SK-N-MC (cell line): ENCODE measurements at regions not wholly inside any gene's neighbourhood (a gene's known extent, or its start where the extent isn't known, plus 50 kb on each side); places are given as distances from the start of the nearest gene placed in this dataset.
A peak's percentile ranks its signal among the peaks of the same experiment; 100 is the strongest.
"Not testable (repeated sequence)": the region's sequence is repeated elsewhere in the genome, so short reads cannot be mapped to it uniquely, and the experiment has no call there.

Experiments used
- DNase-seq: peaks from one replicate; pipeline ENCODE4 v3.0.0-alpha.2; 2011; ENCODE audit warnings: low read depth, low spot score
- H3K27ac ChIP-seq: fragments of 200-600 bp; sonication (generic); 2 replicates; pipeline ENCODE4 v1.5.1; 2016; ENCODE audit warnings: mixed run types
- H3K36me3 ChIP-seq: fragments of 200-600 bp; sonication (generic); 2 replicates; pipeline ENCODE4 v1.6.1; 2017; ENCODE audit warnings: antibody characterized with exemption, low read length, mixed read lengths; ENCODE audit not compliant: insufficient read depth
- H3K4me3 ChIP-seq: fragments of 200-600 bp; sonication (generic); 2 replicates; pipeline ENCODE4 v1.5.1; 2016
- H3K9ac ChIP-seq: fragments of 200-600 bp; sonication (generic); 2 replicates; pipeline ENCODE4 v1.8.0; 2017; ENCODE audit warnings: mixed run types, mixed read lengths; ENCODE audit not compliant: insufficient read length
- H3K9me3 ChIP-seq: fragments of 200-600 bp; sonication (generic); 2 replicates; pipeline ENCODE4 v1.6.1; 2017; ENCODE audit warnings: low read depth, mild to moderate bottlenecking, antibody characterized with exemption, low read length, moderate library complexity, mixed read lengths
- EZH2 ChIP-seq: fragments of 200-600 bp; sonication (generic); IDR thresholded peaks from one replicate; pipeline ENCODE4 v1.6.1; 2017; ENCODE audit warnings: antibody characterized with exemption
- FOXP2 ChIP-seq: optimal IDR thresholded peaks from 2 replicates; pipeline ENCODE3; 2011; ENCODE audit warnings: mild to moderate bottlenecking, moderate library complexity; ENCODE audit not compliant: insufficient read depth; ENCODE audit errors: extremely low read length, control extremely low read depth
- POLR2AphosphoS5 ChIP-seq: IDR thresholded peaks from 2 replicates; pipeline ENCODE4 v1.6.1; 2012; ENCODE audit warnings: mild to moderate bottlenecking, low read depth, low read length, borderline replicate concordance

DNA sequence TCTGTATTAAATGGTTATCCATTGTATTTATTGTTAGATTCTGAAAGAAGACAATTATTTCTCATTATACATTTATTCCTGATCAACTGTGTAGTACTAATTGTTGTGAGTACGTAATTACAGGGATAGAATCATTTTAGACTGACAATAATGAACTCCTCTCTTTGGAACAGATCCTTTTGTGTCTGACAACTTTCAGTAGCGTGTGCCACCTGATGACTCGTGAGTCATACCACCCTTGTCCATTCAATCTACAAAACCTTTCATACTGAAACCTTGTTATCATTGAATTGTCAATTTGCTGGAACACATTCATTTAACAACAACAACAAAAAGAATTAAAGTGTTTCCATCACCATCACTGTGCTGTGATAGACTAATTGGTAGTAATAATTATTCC lies 602.7 kb upstream of the PCDH7 start:
- no peaks in the 10 kb centered on the region for H3K36me3 ChIP-seq
- no peaks in the 10 kb centered on the region for H3K9me3 ChIP-seq
- no peak overlapping the region for H3K27ac ChIP-seq
- no peak overlapping the region for H3K9ac ChIP-seq
- no peak for DNase-seq
- H3K4me3 ChIP-seq = no peak overlapping the region
- TF ChIP-seq EZH2 (no peak), FOXP2 (no peak)

GRCh38 chr4:30122711-30123110 lies 597.5 kb upstream of the PCDH7 start:
- H3K27ac ChIP-seq = no peak overlapping the region
- H3K4me3 ChIP-seq = no peak overlapping the region
- no peaks in the 10 kb centered on the region for H3K36me3 ChIP-seq
- no peaks in the 10 kb centered on the region for H3K9me3 ChIP-seq
- TF ChIP-seq FOXP2 = no peak
- TF ChIP-seq EZH2 = no peak
- no peak overlapping the region for H3K9ac ChIP-seq
- no peak for DNase-seq

- DNase-seq, H3K4me3 ChIP-seq, H3K27ac ChIP-seq, H3K36me3 ChIP-seq, H3K9me3 ChIP-seq, H3K9ac ChIP-seq: not testable (repeated sequence)
Measured at GRCh38 chr4:30124621-30125020, 595.5 kb upstream of the PCDH7 start.

DNA sequence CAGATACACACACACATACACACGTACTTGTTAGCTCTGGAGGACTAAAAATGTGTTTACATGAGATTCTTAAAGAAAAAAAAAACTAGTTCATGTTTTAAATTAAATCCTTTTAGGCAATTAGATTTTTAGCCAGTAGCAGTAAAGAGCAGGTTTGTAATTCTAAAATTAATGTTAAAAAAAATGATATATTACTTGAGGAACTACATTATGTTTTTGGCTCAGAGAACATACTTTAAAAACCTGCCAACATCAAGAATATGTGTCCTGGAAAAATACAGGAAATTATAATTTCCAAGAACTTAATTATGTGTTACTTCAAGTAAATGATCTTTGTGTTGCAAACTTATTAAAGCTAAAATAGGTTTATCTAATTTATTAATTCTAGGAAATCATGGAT lies 594.3 kb upstream of the PCDH7 start:
- peak overlapping the region; percentile 74 for H3K27ac ChIP-seq
- DNase-seq = no peak
- H3K36me3 ChIP-seq = no peaks in the 10 kb centered on the region
- no peaks in the 10 kb centered on the region for H3K9me3 ChIP-seq
- peak overlapping the region; percentile 15; the same call in 1 of the 2 replicates for H3K4me3 ChIP-seq
- peak overlapping the region; percentile 59 for H3K9ac ChIP-seq
- TF ChIP-seq POLR2AphosphoS5 (no peak), FOXP2 (no peak), EZH2 (no peak)

GRCh38 chr4:30126351-30126750 lies 593.8 kb upstream of the PCDH7 start:
- Histone ChIP-seq H3K9me3 (no peaks in the 10 kb centered on the region), H3K27ac (no peak overlapping the region), H3K9ac (no peak overlapping the region), H3K4me3 (no peak overlapping the region), H3K36me3 (no peaks in the 10 kb centered on the region)
- no peak for DNase-seq
- TF ChIP-seq EZH2 (no peak), FOXP2 (no peak), POLR2AphosphoS5 (no peak)

- H3K27ac ChIP-seq = not testable (repeated sequence)
Measured at GRCh38 chr4:30148828-30149227, 571.3 kb upstream of the PCDH7 start.

DNA sequence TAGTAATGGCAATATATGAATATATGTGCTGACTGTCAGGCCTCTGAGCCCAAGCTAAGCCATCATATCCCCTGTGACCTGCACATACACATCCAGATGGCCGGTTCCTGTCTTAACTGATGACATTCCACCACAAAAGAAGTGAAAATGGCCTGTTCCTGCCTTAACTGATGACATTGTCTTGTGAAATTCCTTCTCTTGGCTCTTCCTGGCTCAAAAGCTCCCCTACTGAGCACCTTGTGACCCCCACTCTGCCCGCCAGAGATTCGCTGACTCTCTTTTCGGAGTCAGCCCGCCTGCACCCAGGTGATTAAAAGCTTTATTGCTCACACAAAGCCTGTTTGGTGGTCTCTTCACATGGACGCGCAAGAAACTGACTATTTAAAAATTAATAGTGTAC lies 570.6 kb upstream of the PCDH7 start:
- H3K36me3 ChIP-seq, H3K27ac ChIP-seq, H3K9ac ChIP-seq, H3K4me3 ChIP-seq, DNase-seq, H3K9me3 ChIP-seq: not testable (repeated sequence)

More at GRCh38 chr4:30148828-30149227, 571.3 kb upstream of the PCDH7 start:
- H3K9me3 ChIP-seq, H3K36me3 ChIP-seq, H3K9ac ChIP-seq, H3K4me3 ChIP-seq, DNase-seq: not testable (repeated sequence)

DNA sequence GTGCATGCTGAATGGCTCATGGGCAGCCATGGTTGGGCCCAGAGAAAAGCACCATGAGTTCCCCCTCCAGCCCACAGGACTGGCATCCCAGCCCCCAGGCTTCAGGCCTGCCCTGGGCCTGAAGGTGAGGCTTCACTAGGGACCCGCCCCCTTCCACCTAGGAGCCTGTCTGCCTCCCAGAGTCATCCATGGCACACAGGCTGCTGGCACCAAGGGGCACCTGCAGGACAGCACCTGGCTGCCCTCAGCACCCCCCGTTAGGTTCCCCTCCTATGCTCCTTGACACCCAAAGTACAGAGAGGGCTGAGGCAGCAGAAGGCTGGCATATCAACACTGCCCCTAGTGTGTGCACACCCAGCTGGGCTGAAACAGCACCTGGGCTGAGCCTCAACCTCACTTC lies 566.7 kb upstream of the PCDH7 start:
- TF ChIP-seq FOXP2 (no peak), EZH2 (no peak), POLR2AphosphoS5 (no peak)
- no peaks in the 10 kb centered on the region for H3K36me3 ChIP-seq
- H3K9me3 ChIP-seq = no peaks in the 10 kb centered on the region
- DNase-seq = no peak
- H3K9ac ChIP-seq = no peak overlapping the region
- no peak overlapping the region for H3K27ac ChIP-seq
- H3K4me3 ChIP-seq = no peak overlapping the region

DNA sequence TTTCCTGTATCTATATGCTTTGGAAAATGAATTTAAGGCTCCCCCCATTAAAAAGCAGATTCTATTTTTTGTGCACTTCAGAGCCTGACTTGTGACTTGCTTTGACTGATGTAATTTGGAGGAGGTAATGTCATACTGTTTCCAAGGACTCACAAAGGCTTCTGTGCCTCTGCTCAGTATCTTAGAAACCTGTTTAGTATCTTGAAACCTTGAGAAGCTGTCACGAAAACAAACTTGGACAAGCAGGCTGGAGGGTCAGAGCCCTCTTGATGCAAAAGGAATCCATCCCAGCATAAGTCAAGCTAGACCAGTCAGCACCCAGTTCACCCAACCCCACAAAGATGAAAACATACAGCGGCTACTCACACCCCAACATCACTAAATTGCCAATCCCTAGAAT lies 560.0 kb upstream of the PCDH7 start:
- TF ChIP-seq FOXP2 (no peak), EZH2 (no peak), POLR2AphosphoS5 (no peak)
- no peak for DNase-seq
- H3K4me3 ChIP-seq = no peak overlapping the region
- no peak overlapping the region for H3K9ac ChIP-seq
- H3K9me3 ChIP-seq = no peaks in the 10 kb centered on the region
- H3K27ac ChIP-seq = no peak overlapping the region
- no peaks in the 10 kb centered on the region for H3K36me3 ChIP-seq

- Histone ChIP-seq H3K4me3 (no peak overlapping the region), H3K36me3 (no peaks in the 10 kb centered on the region), H3K9ac (no peak overlapping the region), H3K27ac (no peak overlapping the region), H3K9me3 (no peaks in the 10 kb centered on the region)
- TF ChIP-seq POLR2AphosphoS5 (no peak), EZH2 (no peak), FOXP2 (no peak)
- DNase-seq = no peak
Measured at GRCh38 chr4:30172416-30172815, 547.8 kb upstream of the PCDH7 start.
